ENCODE measurements at regions not wholly inside any gene's neighbourhood (a gene's known extent, or its start where the extent isn't known, plus 50 kb on each side); places are given as distances from the start of the nearest gene placed in this dataset.

DNA sequence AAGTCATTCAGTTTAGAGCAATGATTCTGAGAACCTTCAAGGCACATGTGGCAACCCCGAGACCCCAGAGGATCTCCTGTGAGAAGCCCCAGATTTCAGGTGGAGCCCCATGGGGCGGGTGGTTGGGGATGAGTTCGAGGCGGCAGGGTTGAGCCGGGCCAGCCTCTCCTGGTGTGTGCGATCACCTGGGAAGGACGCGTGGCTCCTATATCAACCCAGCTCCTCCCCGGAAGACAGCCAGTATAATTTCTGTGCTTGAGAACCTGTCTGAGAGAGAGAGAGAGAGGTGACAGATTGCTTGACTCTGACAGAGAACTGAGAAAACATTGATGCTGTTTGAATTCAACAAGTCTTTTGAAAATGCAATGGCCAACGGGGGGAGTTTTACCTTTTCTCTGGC, 89.0 kb downstream of the TEX29 start:
- Histone ChIP-seq H3K9me3 (no peaks in the 10 kb centered on the region), H3K36me3 (no peaks in the 10 kb centered on the region), H3K27ac (no peak overlapping the region), H3K27me3 (peaks cover 0 to 6% of the 10 kb centered on the region in 2 donors), H3K4me1 (no peaks in the 10 kb centered on the region), H3K4me3 (no peak overlapping the region)
- intact Hi-C loops (cut with DNase I; ENCODE audit: low total_unique reads), result no loop called here
- TF ChIP-seq POLR2A (IDR thresholded peaks at IDR 0.05), result no peak
- TF ChIP-seq, protein P1, sequence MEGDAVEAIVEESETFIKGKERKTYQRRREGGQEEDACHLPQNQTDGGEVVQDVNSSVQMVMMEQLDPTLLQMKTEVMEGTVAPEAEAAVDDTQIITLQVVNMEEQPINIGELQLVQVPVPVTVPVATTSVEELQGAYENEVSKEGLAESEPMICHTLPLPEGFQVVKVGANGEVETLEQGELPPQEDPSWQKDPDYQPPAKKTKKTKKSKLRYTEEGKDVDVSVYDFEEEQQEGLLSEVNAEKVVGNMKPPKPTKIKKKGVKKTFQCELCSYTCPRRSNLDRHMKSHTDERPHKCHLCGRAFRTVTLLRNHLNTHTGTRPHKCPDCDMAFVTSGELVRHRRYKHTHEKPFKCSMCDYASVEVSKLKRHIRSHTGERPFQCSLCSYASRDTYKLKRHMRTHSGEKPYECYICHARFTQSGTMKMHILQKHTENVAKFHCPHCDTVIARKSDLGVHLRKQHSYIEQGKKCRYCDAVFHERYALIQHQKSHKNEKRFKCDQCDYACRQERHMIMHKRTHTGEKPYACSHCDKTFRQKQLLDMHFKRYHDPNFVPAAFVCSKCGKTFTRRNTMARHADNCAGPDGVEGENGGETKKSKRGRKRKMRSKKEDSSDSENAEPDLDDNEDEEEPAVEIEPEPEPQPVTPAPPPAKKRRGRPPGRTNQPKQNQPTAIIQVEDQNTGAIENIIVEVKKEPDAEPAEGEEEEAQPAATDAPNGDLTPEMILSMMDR (IDR thresholded peaks at IDR 0.05), result no peak
- DNase-seq, result no peak

DNA sequence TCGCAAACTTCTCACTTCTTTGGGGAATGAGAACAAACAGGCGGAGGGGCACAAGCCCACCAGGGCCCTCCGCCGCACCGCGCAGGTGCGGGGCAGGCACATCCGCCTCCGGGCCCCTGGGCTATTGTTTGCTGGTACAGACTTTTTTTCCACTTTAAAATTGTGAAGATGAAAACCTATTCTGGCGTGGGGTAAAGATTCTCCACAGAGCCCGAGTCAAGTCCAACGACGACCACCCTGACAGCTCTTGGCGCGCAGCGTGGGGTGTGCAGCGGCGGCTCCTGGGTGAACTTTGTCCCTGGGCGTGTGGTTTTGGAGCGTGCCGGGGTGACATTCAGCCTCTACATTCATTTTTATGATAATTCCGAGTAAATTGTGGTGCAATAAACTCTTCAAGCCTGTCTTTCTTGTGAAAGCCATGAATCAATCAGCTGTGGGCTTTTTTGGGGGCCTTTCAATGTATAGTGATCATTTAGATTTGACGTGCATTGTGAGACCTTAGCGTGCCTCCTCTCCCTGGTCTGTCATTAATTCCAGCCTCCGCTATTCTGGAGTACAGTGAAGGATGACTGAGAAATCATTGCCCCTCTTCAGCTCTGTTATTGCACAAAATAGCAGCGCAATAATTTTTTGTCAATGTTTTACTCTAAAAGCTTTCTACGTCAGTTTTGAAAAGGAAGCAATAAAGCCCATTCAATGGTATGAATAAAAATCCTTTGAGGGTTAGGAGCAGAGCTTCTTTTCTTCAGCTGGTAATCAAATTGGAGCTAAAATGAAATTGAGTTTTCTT, 90.0 kb downstream of the TEX29 start:
- no peaks in the 10 kb centered on the region for H3K9me3 ChIP-seq
- peaks cover 0 to 6% of the 10 kb centered on the region in 2 donors for H3K27me3 ChIP-seq
- H3K27ac ChIP-seq, result no peak overlapping the region
- H3K36me3 ChIP-seq, result no peaks in the 10 kb centered on the region
- DNase-seq, result no peak
- intact Hi-C loops (cut with DNase I; ENCODE audit: low total_unique reads), result no loop called here
- TF ChIP-seq, protein P1 (IDR thresholded peaks at IDR 0.05), result no peak
- TF ChIP-seq POLR2A (IDR thresholded peaks at IDR 0.05), result no peak
- no peaks in the 10 kb centered on the region for H3K4me1 ChIP-seq
- H3K4me3 ChIP-seq, result no peak overlapping the region

DNA sequence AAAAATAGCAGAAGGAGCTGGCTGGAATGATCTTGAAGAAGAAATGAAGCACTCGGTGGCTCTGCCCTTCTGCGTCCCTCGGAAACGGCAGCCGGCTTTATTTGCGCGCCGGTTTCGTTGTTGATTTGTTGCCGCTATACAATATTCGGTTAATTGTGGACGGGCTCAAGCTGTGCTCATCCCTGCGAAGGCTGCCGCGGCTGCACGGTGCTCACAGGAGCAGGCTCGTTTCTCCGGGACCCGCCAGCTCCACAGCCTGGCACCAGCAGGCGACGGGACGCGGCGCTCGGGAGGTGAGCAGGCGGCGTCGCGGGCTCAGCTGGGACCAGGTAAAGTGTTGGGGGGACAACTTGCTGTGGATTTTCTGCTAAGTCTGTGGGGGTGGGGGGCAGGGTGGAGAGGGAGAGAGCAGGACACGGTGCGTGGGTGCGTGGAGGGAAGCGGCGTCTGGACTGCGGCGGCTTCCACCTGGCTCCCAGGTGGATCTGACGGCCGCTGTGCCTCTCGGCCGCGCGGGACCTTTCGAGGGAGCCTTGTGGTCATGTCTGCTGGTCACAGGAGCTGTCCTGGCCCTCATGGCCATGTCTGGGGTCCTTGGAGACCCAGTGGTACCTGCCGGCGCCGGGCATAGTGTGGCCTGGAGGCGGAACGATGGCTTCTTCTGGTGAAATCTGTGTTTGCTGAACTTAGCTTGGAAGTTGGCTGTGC, 90.9 kb downstream of the TEX29 start:
- no peaks in the 10 kb centered on the region for H3K4me1 ChIP-seq
- TF ChIP-seq, protein P1 (IDR thresholded peaks at IDR 0.05), result no peak
- TF ChIP-seq POLR2A (IDR thresholded peaks at IDR 0.05), result no peak
- H3K9me3 ChIP-seq, result no peaks in the 10 kb centered on the region
- H3K27ac ChIP-seq, result no peak overlapping the region
- H3K4me3 ChIP-seq, result no peak overlapping the region
- intact Hi-C loops (cut with DNase I; ENCODE audit: low total_unique reads), result no loop called here
- no peaks in the 10 kb centered on the region for H3K36me3 ChIP-seq
- H3K27me3 ChIP-seq, result peaks cover 0 to 6% of the 10 kb centered on the region in 2 donors
- DNase-seq, result no peak

DNA sequence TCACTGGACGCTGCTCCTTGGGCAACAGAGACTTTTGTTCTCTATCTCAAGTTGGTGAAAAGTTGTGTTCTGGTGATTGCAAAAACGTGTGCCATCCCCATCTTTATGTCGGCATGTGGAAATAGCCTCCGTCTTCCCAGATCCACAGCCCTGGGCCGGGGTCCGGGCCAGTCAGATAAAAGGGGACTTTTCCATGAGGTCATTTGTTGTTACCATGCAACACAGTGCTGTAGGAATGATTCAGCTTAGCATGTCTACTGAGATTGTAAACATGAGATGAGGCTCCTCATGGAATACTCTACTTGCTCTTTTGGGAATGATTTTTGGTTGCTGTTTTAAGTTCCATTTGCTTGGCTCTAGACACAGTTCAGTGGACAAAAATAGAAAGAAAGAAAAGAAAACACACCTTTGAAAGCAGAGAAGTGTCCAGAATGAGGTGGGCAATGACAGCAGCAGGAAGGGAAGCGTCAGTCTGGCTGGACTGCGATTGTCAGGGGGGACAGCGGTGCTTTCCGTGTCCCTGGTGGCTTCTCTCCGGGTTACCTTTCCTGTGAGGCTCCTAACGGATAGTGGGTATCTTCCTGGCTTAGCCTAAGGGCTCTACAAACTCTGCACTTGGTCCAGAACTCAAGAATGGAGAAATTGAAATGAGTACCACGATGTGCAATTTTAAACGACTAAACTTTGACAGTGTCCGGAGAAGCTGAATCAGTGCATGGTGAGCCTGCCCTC, 91.6 kb downstream of the TEX29 start:
- DNase-seq, result no peak
- H3K27me3 ChIP-seq, result peaks cover 0 to 6% of the 10 kb centered on the region in 2 donors
- H3K27ac ChIP-seq, result no peak overlapping the region
- intact Hi-C loops (cut with DNase I; ENCODE audit: low total_unique reads), result no loop called here
- no peak for TF ChIP-seq POLR2A (IDR thresholded peaks at IDR 0.05)
- TF ChIP-seq, protein P1 (IDR thresholded peaks at IDR 0.05), result no peak
- no peaks in the 10 kb centered on the region for H3K4me1 ChIP-seq
- H3K4me3 ChIP-seq, result no peak overlapping the region
- no peaks in the 10 kb centered on the region for H3K36me3 ChIP-seq
- H3K9me3 ChIP-seq, result no peaks in the 10 kb centered on the region

All from uterus (tissue), 3 donors.